GM12872 (cell line): ENCODE measurements at regions not wholly inside any gene's neighbourhood (a gene's known extent, or its start where the extent isn't known, plus 50 kb on each side); places are given as distances from the start of the nearest gene placed in this dataset.

ENCODE experiments used
- CTCF ChIP-seq: IDR thresholded peaks from 3 replicates; pipeline ENCODE4 v1.5.1; 2011; ENCODE audit warnings: low read depth, mild to moderate bottlenecking, low read length, moderate library complexity; ENCODE audit not compliant: insufficient read depth

GRCh38 chr10:33388382-33388781 lies 53.9 kb upstream of the NRP1 start:
- no peak for TF ChIP-seq CTCF

GRCh38 chr10:33387720-33388119 lies 53.3 kb upstream of the NRP1 start:
- no peak for TF ChIP-seq CTCF

GRCh38 chr10:33386926-33387325 lies 52.5 kb upstream of the NRP1 start:
- TF ChIP-seq CTCF, result no peak

- TF ChIP-seq CTCF, result no peak
These were observed 51.2 kb upstream of the NRP1 start for GRCh38 chr10:33385686-33386085.

- no peak for TF ChIP-seq CTCF
These were observed 50.5 kb upstream of the NRP1 start for GRCh38 chr10:33385015-33385414.
